Astrocyte of the spinal cord (primary cell): ENCODE measurements at regions not wholly inside any gene's neighbourhood (a gene's known extent, or its start where the extent isn't known, plus 50 kb on each side); places are given as distances from the start of the nearest gene placed in this dataset.

ENCODE experiments used
- DNase-seq: peaks from one replicate; pipeline ENCODE4 v3.0.0; 2011; ENCODE audit warnings: low read depth, low spot score
- H3K4me3 ChIP-seq: 2 replicates; pipeline ENCODE4 v1.5.1; 2011; ENCODE audit warnings: low read depth, mild to moderate bottlenecking, low read length, moderate library complexity
- CTCF ChIP-seq: IDR thresholded peaks from 2 replicates; pipeline ENCODE4 v1.5.1; 2012; ENCODE audit warnings: low read depth, mild to moderate bottlenecking, low read length, inconsistent platforms
- in situ Hi-C: cut with HindIII; loops from 2 replicates; pipeline ENCODE4 v1.10.0; 2017; ENCODE audit warnings: low sequenced_read_pairs

DNA sequence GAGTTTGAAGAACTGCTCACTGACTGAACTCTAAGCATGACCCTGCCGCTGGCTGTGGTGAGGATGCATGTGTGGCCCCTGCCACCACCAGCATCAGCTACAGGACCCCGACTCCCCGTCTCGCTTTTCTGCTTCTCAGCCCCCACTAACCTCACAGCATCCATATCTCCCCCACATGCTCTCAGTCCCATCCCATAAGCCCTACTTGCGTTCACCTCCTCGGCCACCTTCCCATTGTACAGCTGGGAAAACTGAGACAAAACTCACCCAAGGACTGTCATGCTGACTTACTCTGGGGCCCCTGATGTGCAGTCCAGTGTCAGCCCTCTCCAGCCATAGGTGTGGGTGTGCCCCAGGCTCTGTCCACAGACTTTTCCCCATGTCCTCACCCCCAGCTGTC, 104.2 kb upstream of the SH3BP4 start:
- in situ Hi-C loops = no loop called here
- no peak for DNase-seq

GRCh38 chr2:234847364-234847635, 104.5 kb upstream of the SH3BP4 start:
- in situ Hi-C loops = no loop called here
- no peak overlapping the region for H3K4me3 ChIP-seq
- DNase-seq = no peak
- TF ChIP-seq CTCF = no peak

More for the DNA sequence above, 104.2 kb upstream of the SH3BP4 start:
- TF ChIP-seq CTCF = no peak
- H3K4me3 ChIP-seq = no peak overlapping the region

- no peak overlapping the region for H3K4me3 ChIP-seq
- no peak for TF ChIP-seq CTCF
- DNase-seq = no peak
- in situ Hi-C loops = no loop called here
Observed at GRCh38 chr2:234846599-234847363, 105.0 kb upstream of the SH3BP4 start.

DNA sequence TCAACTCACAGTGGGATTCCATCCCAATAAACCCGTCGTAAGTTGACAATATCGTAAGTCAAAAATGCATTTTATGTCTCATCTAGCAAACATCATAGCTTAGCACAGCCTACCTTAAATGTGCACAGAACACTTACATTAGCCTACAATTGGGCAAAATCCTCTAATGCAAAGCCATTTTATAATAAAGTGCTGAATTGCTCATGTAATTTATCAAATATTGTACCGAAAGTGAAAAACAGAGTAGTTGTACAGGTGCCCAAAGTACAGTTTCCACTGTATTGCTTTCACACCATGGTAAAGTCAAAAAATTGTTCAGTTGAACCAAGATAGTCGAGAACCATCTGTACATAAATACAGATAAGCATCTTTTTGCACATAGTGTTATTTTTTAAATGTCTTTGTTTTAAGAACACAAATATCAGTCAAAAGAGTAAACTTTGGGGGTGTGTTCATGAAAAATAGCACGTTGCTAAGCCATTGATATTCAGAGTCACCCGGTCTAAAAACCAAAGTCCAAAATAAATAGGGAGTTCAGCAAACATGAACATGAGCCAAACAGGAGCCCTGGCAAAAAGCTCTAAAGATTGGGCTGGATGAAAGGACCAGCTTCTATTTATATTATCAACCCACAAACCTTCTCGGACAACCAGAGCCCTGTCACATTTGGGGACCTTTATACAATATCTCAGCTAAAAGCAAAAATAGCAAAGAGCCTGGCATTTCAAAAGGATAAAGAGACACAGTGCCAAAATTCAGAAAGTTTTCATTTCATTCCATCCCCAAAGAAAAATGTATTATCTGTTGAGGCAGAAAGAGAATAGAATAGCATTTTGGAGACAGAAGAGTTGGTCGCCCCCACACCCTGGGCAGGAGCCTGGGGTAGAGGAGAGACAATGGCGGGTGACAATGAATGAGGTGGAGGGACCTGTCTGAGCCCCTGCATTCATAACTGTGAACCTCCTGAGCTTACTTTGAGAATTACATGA, 105.9 kb upstream of the SH3BP4 start:
- no peak for DNase-seq
- in situ Hi-C loops = no loop called here
- H3K4me3 ChIP-seq = no peak overlapping the region
- no peak for TF ChIP-seq CTCF

DNA sequence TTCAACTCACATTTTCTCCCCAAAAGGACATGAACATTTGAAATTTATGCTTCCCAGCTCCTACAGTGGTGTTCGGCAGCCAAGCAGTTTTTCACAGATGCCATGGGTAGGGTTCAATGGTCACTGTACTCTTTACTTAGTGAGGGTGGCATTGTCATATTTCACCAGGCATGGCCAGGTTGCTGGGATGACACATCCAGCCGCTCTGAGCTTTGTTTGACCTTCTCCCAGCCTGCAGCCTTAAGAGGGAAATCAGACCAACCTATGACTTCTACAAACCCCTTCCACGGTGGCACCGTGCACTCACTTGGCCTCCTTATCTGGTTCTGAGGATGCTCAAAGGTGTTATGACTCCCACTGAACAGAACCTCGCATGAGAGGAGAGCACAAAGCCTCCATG, 108.4 kb upstream of the SH3BP4 start:
- in situ Hi-C loops = no loop called here
- H3K4me3 ChIP-seq = no peak overlapping the region
- TF ChIP-seq CTCF = no peak
- no peak for DNase-seq

DNA sequence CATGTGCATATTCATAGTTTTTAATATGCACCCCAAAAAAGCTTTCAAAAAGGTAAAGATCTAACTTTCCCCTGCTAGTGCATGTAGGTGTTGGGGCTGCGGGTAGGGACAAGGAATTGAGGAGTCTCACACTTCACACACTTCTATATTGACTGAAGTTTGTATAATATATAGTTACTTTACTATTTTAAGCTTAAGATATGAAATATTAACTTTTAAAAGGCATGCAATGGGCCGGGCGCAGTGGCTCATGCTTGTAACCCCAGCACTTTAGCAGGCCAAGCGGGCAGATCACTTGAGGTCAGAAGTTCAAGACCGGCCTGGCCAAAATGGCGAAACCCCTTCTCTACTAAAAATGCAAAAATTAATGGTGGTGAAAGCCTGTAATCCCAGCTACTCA, 109.1 kb upstream of the SH3BP4 start:
- no peak overlapping the region for H3K4me3 ChIP-seq
- TF ChIP-seq CTCF = no peak
- DNase-seq = no peak
- in situ Hi-C loops = no loop called here
